ENCODE measurements at regions not wholly inside any gene's neighbourhood (a gene's known extent, or its start where the extent isn't known, plus 50 kb on each side); places are given as distances from the start of the nearest gene placed in this dataset.

- CTCF ChIA-PET, result interaction anchor here (0.8 to 9.9 kb wide), 5 partner anchors 12 to 81 kb away, joined by 3 to 66 read pairs (median 4); no protein-coding TSS in a partner anchor
- intact Hi-C loops (cut with micrococcal nuclease), result loop anchor here (10.0 kb wide), 1 partner anchor 636 kb away; no protein-coding TSS in a partner anchor
- Mint-ChIP-seq H3K4me3 (no peak overlapping the region), H3K36me3 (ENCODE audit: low read depth) (peaks cover 2% of the 10 kb centered on the region), H3K27ac (no peak overlapping the region), H3K4me1 (ENCODE audit: low read depth) (peaks cover 26% of the 10 kb centered on the region), H3K27me3 (peaks cover 2% of the 10 kb centered on the region), H3K9me3 (peaks cover 23% of the 10 kb centered on the region)
- no peak for DNase-seq
- TF ChIP-seq CTCF (IDR thresholded peaks at IDR 0.05), result no peak
- ATAC-seq, result no peak
- POLR2A ChIA-PET, result interaction anchor here (0.8 to 6.2 kb wide), 5 partner anchors 11 to 82 kb away, joined by 3 to 27 read pairs (median 3); no protein-coding TSS in a partner anchor
Observed at GRCh38 chr1:181160322-181160721, 71.8 kb downstream of the IER5 start.

DNA sequence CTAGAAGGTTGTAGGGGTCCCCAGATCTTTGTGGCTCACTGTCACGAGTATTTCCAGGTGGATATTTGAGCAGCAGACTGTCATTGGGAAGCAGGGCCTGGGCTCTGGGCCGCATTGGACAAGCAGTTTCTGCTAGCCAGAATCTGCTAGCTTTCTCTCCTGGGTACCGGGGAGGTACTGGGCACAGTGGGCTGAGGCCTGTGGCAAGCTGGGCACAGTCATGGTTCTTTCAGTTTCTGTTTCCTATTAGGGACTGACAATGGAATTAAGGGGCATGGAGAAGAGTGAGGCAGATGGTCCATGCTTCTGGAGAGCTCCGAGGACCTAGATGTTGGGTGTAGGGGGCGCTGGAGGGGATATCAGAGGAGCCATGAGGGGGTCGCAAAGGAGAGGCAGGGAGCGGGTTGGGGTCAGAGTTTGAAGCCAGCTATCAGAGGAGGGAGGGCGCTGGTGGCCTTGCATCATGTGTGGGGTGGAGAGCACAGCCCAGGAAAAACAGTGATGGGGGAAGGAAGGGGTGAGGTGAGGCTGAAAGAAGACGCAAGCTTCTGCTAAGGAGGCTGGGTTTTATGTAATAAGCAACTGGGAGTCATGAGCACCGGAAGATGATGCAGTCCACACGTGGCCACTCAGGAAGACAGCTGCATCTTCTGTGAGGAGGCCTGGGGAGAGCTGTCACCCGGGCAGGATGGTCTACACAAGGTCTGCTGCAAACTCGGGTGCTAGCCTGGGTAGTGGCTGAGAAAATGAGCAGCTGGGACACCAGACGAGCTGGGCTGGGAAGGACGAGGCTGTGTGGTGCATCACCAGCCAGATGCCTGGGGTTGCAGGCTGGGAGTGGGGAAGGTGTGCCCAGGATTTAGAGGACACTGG, 72.7 kb downstream of the IER5 start:
- peaks cover 28% of the 10 kb centered on the region for H3K4me1 Mint-ChIP-seq (ENCODE audit: low read depth)
- intact Hi-C loops (cut with micrococcal nuclease), result loop anchor here (10.0 kb wide), 1 partner anchor 636 kb away; no protein-coding TSS in a partner anchor
- no peak for TF ChIP-seq CTCF (IDR thresholded peaks at IDR 0.05)
- DNase-seq (no peak), ATAC-seq (no peak)
- no peak overlapping the region for H3K27ac Mint-ChIP-seq
- peaks cover 24% of the 10 kb centered on the region for H3K9me3 Mint-ChIP-seq
- no peak overlapping the region for H3K4me3 Mint-ChIP-seq
- peaks cover 2% of the 10 kb centered on the region for H3K36me3 Mint-ChIP-seq (ENCODE audit: low read depth)
- peaks cover 2% of the 10 kb centered on the region for H3K27me3 Mint-ChIP-seq
- POLR2A ChIA-PET, result interaction anchor here (1.1 to 6.2 kb wide), 4 partner anchors 12 to 72 kb away, joined by 3 to 27 read pairs (median 8); no protein-coding TSS in a partner anchor
- CTCF ChIA-PET, result interaction anchor here (0.8 to 9.9 kb wide), 8 partner anchors 9 to 298 kb away, joined by 3 to 66 read pairs (median 4); no protein-coding TSS in a partner anchor

- ChIA-PET CTCF (interaction anchor here (0.6 to 9.9 kb wide), 8 partner anchors 13 to 282 kb away, joined by 3 to 66 read pairs (median 4); no protein-coding TSS in a partner anchor), POLR2A (interaction anchor here (0.6 to 6.2 kb wide), 5 partner anchors 14 to 648 kb away, joined by 3 to 27 read pairs (median 3); no protein-coding TSS in a partner anchor)
- Mint-ChIP-seq H3K9me3 (peaks cover 24% of the 10 kb centered on the region), H3K27me3 (no peaks in the 10 kb centered on the region), H3K27ac (no peak overlapping the region), H3K36me3 (ENCODE audit: low read depth) (peaks cover 2% of the 10 kb centered on the region), H3K4me1 (ENCODE audit: low read depth) (peaks cover 26% of the 10 kb centered on the region), H3K4me3 (no peak overlapping the region)
- DNase-seq, result no peak
- no peak for TF ChIP-seq CTCF (IDR thresholded peaks at IDR 0.05)
- no peak for ATAC-seq
- intact Hi-C loops (cut with micrococcal nuclease), result loop anchor here (10.0 kb wide), 1 partner anchor 639 kb away; no protein-coding TSS in a partner anchor
Observed at GRCh38 chr1:181163662-181164061, 75.2 kb downstream of the IER5 start.

- intact Hi-C loops (cut with micrococcal nuclease), result loop anchor here (2.0 to 10.0 kb wide), 3 partner anchors 84 to 642 kb away; no protein-coding TSS in a partner anchor
- peak; percentile 92 for TF ChIP-seq CTCF (IDR thresholded peaks at IDR 0.05)
- ATAC-seq (peak; percentile 100), DNase-seq (peak; percentile 88)
- Mint-ChIP-seq H3K4me1 (ENCODE audit: low read depth) (peaks cover 4% of the 10 kb centered on the region), H3K9me3 (peaks cover 18% of the 10 kb centered on the region), H3K27ac (peak overlapping the region; percentile 71), H3K27me3 (no peaks in the 10 kb centered on the region), H3K36me3 (ENCODE audit: low read depth) (peaks cover 2% of the 10 kb centered on the region), H3K4me3 (no peak overlapping the region)
- ChIA-PET CTCF (interaction anchor here (0.7 to 5.5 kb wide), 35 partner anchors 10 to 661 kb away, joined by 3 to 34 read pairs (median 4); no protein-coding TSS in a partner anchor), POLR2A (interaction anchor here (0.7 to 1.5 kb wide), 4 partner anchors 17 to 77 kb away, joined by 3 to 5 read pairs (median 4); no protein-coding TSS in a partner anchor)
Observed at GRCh38 chr1:181166377-181167196, 78.1 kb downstream of the IER5 start.

Measured in activated CD8-positive, alpha-beta T cell treated with anti-CD3 and anti-CD28 coated beads for 36 hours (primary cell).